ENCODE measurements at regions not wholly inside any gene's neighbourhood (a gene's known extent, or its start where the extent isn't known, plus 50 kb on each side); places are given as distances from the start of the nearest gene placed in this dataset.

GRCh38 chrX:39499996-39500395 is 597.8 kb downstream of the BCOR start:
- no peak for TF ChIP-seq YY1 (IDR thresholded peaks at IDR 0.05; ENCODE audit: insufficient read depth, insufficient read length)
- no peak for TF ChIP-seq ZNF274 (IDR thresholded peaks at IDR 0.05; ENCODE audit: low read depth, low read length)

All from NT2/D1 (cell line).